ENCODE measurements at regions not wholly inside any gene's neighbourhood (a gene's known extent, or its start where the extent isn't known, plus 50 kb on each side); places are given as distances from the start of the nearest gene placed in this dataset.

DNA sequence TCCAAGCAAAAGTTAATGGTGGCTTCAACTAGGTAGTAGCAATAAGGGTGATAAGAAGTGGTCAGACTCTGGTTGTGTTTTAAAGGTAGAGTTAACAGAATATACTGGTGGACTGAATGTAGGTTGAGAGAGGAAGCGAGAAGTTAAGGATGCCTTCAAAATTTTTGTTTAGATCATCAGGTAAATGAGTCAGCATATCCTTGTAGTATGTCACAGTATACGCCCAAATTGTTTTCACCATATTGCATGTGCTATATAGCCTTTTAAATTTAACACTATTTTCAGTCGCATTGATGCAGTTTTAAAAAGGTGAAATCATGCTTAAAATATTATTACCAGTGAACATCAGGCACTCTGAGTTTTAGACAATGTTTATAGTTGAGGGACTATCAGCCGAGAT, 74.6 kb downstream of the RBM11 start:
- TF ChIP-seq, protein P1, sequence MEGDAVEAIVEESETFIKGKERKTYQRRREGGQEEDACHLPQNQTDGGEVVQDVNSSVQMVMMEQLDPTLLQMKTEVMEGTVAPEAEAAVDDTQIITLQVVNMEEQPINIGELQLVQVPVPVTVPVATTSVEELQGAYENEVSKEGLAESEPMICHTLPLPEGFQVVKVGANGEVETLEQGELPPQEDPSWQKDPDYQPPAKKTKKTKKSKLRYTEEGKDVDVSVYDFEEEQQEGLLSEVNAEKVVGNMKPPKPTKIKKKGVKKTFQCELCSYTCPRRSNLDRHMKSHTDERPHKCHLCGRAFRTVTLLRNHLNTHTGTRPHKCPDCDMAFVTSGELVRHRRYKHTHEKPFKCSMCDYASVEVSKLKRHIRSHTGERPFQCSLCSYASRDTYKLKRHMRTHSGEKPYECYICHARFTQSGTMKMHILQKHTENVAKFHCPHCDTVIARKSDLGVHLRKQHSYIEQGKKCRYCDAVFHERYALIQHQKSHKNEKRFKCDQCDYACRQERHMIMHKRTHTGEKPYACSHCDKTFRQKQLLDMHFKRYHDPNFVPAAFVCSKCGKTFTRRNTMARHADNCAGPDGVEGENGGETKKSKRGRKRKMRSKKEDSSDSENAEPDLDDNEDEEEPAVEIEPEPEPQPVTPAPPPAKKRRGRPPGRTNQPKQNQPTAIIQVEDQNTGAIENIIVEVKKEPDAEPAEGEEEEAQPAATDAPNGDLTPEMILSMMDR (IDR thresholded peaks at IDR 0.05) = no peak
- TF ChIP-seq POLR2A (IDR thresholded peaks at IDR 0.05) = no peak
